H1 (cell line): ENCODE measurements at regions not wholly inside any gene's neighbourhood (a gene's known extent, or its start where the extent isn't known, plus 50 kb on each side); places are given as distances from the start of the nearest gene placed in this dataset.
"Not testable (repeated sequence)": the region's sequence is repeated elsewhere in the genome, so short reads cannot be mapped to it uniquely, and the experiment has no call there.

Experiments
- CTCF ChIA-PET: fragments of 300-600 bp; sonication (Branson Sonifier 250); formaldehyde crosslinking; loops from one replicate; lab custom pipeline; 2021; ENCODE audit not compliant: partially characterized antibody; lab: Charles Lee
- POLR2A ChIA-PET: fragments of 300-600 bp; sonication (Branson Sonifier 250); formaldehyde crosslinking; loops from one replicate; lab custom pipeline; 2021; ENCODE audit warnings: inconsistent platforms; ENCODE audit not compliant: partially characterized antibody; lab: Charles Lee
- DNase-seq, 2 experiments: peaks; one replicate each; pipeline versions ENCODE4 v3.0.0 to v3.0.0-alpha.2; 2010 to 2022; ENCODE audit warnings: low spot score in 2 of 2, low read depth in 1 of 2, mixed read lengths in 1 of 2
- FAIRE-seq: peaks from 2 replicates; lab custom pipeline; 2011; peaks lifted over from hg19 to GRCh38; lab: Jason Lieb, UNC
- H2AFZ ChIP-seq: 2 replicates; pipeline ENCODE4 v1.8.1; 2012; ENCODE audit warnings: low read length, inconsistent platforms
- H2AK5ac ChIP-seq: 2 replicates; pipeline ENCODE4 v1.6.1; 2013; ENCODE audit warnings: low read depth, low read length
- H2BK120ac ChIP-seq: replicated peaks from 2 replicates; pipeline ENCODE3; 2013; ENCODE audit warnings: low read depth, low read length, inconsistent platforms
- H2BK12ac ChIP-seq: 2 replicates; pipeline ENCODE4 v1.6.1; 2013; ENCODE audit warnings: low read depth, low read length
- H2BK15ac ChIP-seq: 2 replicates; pipeline ENCODE4 v1.6.1; 2013; ENCODE audit warnings: low read length
- H2BK20ac ChIP-seq: 2 replicates; pipeline ENCODE4 v1.6.1; 2013; ENCODE audit warnings: low read length
- H2BK5ac ChIP-seq: 2 replicates; pipeline ENCODE4 v1.6.1; 2013; ENCODE audit warnings: low read depth, low read length
- H3K14ac ChIP-seq: 2 replicates; pipeline ENCODE4 v1.6.1; 2013; ENCODE audit warnings: inconsistent platforms; ENCODE audit not compliant: insufficient read length
- H3K18ac ChIP-seq: 2 replicates; pipeline ENCODE4 v1.6.1; 2013; ENCODE audit warnings: low read length; ENCODE audit errors: extremely low read depth
- H3K23ac ChIP-seq: 2 replicates; pipeline ENCODE4 v1.6.1; 2013; ENCODE audit warnings: inconsistent platforms; ENCODE audit not compliant: insufficient read length
- H3K23me2 ChIP-seq: 2 replicates; pipeline ENCODE4 v1.6.1; 2013; ENCODE audit warnings: low read depth, low read length
- H3K27ac ChIP-seq: 2 replicates; pipeline ENCODE4 v1.6.1; 2011; ENCODE audit warnings: low read depth, low read length, inconsistent platforms
- H3K27me3 ChIP-seq, 4 experiments: replicated peaks in 1 of 4; 1 replicate in 1 of 4; 2 replicates in 3 of 4; pipeline versions ENCODE4 v1.6.1 to v1.8.1; 2011 to 2013; ENCODE audit warnings: low read length in 3 of 4, mild to moderate bottlenecking in 3 of 4, inconsistent platforms in 2 of 4, mixed read lengths in 2 of 4, moderate library complexity in 1 of 4; ENCODE audit not compliant: control insufficient read depth in 3 of 4, insufficient read depth in 3 of 4; ENCODE audit errors: extremely low read depth in 1 of 4
- H3K36me3 ChIP-seq, 4 experiments: 2 replicates each; pipeline versions ENCODE4 v1.6.1 to v1.8.1; 2011 to 2013; ENCODE audit warnings: mild to moderate bottlenecking in 4 of 4, low read length in 3 of 4, moderate library complexity in 2 of 4, control low read depth in 1 of 4, inconsistent platforms in 1 of 4; ENCODE audit not compliant: insufficient read depth in 4 of 4, control insufficient read depth in 2 of 4
- H3K4ac ChIP-seq: replicated peaks from 2 replicates; pipeline ENCODE3; 2013; ENCODE audit warnings: low read length, low read depth, mixed read lengths, inconsistent platforms; ENCODE audit not compliant: insufficient read length
- H3K4me1 ChIP-seq, 4 experiments: replicated peaks in 1 of 4; 1 replicate in 1 of 4; 2 replicates in 3 of 4; pipeline versions ENCODE4 v1.6.1 to v1.8.1; 2011 to 2013; ENCODE audit warnings: low read length in 3 of 4, inconsistent platforms in 2 of 4, mixed read lengths in 1 of 4; ENCODE audit not compliant: insufficient read depth in 4 of 4, control insufficient read depth in 3 of 4
- H3K4me2 ChIP-seq, 2 experiments: 2 replicates each; pipeline versions ENCODE4 v1.6.1 to v1.8.1; 2011 to 2013; ENCODE audit warnings: low read depth in 2 of 2, low read length in 2 of 2, control low read depth in 1 of 2, inconsistent platforms in 1 of 2, mild to moderate bottlenecking in 1 of 2; ENCODE audit not compliant: insufficient read depth in 1 of 2
- H3K4me3 ChIP-seq, 4 experiments: fragments of 200-600, 300-600 bp in 1 of 4; sonication (generic), shearing (Covaris generic), sonication (Bioruptor Twin) in 1 of 4; 2 replicates each; pipeline versions ENCODE4 v1.5.1 to v1.8.1; 2011 to 2016; ENCODE audit warnings: low read length in 4 of 4, low read depth in 3 of 4, control low read depth in 2 of 4, inconsistent platforms in 2 of 4, mild to moderate bottlenecking in 2 of 4, mixed read lengths in 1 of 4, moderate library complexity in 1 of 4; ENCODE audit not compliant: insufficient read depth in 2 of 4; ENCODE audit errors: extremely low read depth in 1 of 4
- H3K56ac ChIP-seq: replicated peaks from 2 replicates; pipeline ENCODE3; 2013; ENCODE audit warnings: low read depth, mild to moderate bottlenecking, mixed read lengths, low read length, inconsistent platforms; ENCODE audit not compliant: insufficient read length
- H3K79me1 ChIP-seq: 2 replicates; pipeline ENCODE4 v1.6.1; 2013; ENCODE audit warnings: low read depth, low read length, control low read depth
- H3K79me2 ChIP-seq, 2 experiments: 2 replicates each; pipeline versions ENCODE4 v1.6.1 to v1.8.1; 2012 to 2013; ENCODE audit warnings: low read length in 2 of 2, mild to moderate bottlenecking in 2 of 2, inconsistent platforms in 1 of 2; ENCODE audit not compliant: insufficient read depth in 2 of 2, control insufficient read depth in 1 of 2
- H3K9ac ChIP-seq, 4 experiments: replicated peaks in 1 of 4; 1 replicate in 1 of 4; 2 replicates in 3 of 4; pipeline versions ENCODE4 v1.6.1 to v1.8.1; 2011 to 2013; ENCODE audit warnings: low read depth in 3 of 4, low read length in 3 of 4, control low read depth in 2 of 4, mild to moderate bottlenecking in 2 of 4, moderate library complexity in 2 of 4, inconsistent platforms in 1 of 4; ENCODE audit errors: extremely low read depth in 1 of 4
- H3K9me3 ChIP-seq, 2 experiments: 2 replicates each; pipeline versions ENCODE4 v1.6.1 to v1.8.1; 2012 to 2013; ENCODE audit warnings: mild to moderate bottlenecking in 2 of 2, moderate library complexity in 2 of 2, control low read depth in 1 of 2, inconsistent platforms in 1 of 2, low read depth in 1 of 2, low read length in 1 of 2, mixed read lengths in 1 of 2; ENCODE audit not compliant: insufficient read depth in 2 of 2
- H4K20me1 ChIP-seq, 2 experiments: replicated peaks in 1 of 2; 2 replicates each; pipeline versions ENCODE3 to v1.8.1; 2011 to 2013; ENCODE audit warnings: inconsistent platforms in 2 of 2, low read length in 2 of 2, mild to moderate bottlenecking in 1 of 2; ENCODE audit not compliant: insufficient read depth in 2 of 2, control insufficient read depth in 1 of 2
- H4K5ac ChIP-seq: 2 replicates; pipeline ENCODE4 v1.6.1; 2013; ENCODE audit warnings: low read length, low read depth, mixed read lengths, inconsistent platforms; ENCODE audit not compliant: insufficient read length
- H4K8ac ChIP-seq: 2 replicates; pipeline ENCODE4 v1.8.0; 2013; ENCODE audit warnings: mild to moderate bottlenecking, moderate library complexity, low read length, inconsistent platforms; ENCODE audit not compliant: insufficient read depth; ENCODE audit errors: extremely low read depth
- H4K91ac ChIP-seq: replicated peaks from 2 replicates; pipeline ENCODE3; 2013; ENCODE audit warnings: low read length, mixed read lengths, inconsistent platforms; ENCODE audit not compliant: insufficient read length
- WGBS, 2 experiments: shearing (Covaris generic) in 1 of 2; methylation state at CpG; one replicate each; pipeline versions ENCODE4 v1.1.6 to v1.1.7; 2013 to 2015; ENCODE audit warnings: low lambda C conversion rate in 2 of 2, mixed read lengths in 2 of 2, inconsistent platforms in 1 of 2, low coverage in 1 of 2, missing lambda C conversion rate in 1 of 2; ENCODE audit not compliant: insufficient replicate concordance in 2 of 2, insufficient coverage in 1 of 2, insufficient read length in 1 of 2; ENCODE audit errors: extremely low coverage in 1 of 2, missing lambda C conversion rate in 1 of 2; 5-methylcytosine and 5-hydroxymethylcytosine counted together

DNA sequence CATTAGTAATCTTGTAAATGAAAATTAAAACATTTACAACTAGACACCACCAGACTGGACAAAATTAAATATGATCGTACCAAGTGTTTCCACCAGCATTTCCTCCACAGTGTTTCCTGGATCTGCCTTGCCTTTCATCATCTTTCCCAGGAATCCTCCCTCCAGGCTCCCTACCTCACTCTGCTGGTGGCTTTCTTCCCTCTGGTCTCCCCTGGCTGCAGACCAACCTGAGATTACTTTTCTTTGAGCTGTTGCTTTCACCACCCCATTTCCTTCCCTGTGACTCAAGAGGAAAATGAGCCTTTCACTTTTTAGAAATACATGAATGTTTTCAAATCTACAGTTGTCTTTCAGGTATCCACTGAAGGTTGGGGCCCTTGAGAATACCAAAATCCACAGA lies 228.8 kb upstream of the NBPF12 start:
- POLR2A ChIA-PET, H3K23ac ChIP-seq: not testable (repeated sequence)

DNA sequence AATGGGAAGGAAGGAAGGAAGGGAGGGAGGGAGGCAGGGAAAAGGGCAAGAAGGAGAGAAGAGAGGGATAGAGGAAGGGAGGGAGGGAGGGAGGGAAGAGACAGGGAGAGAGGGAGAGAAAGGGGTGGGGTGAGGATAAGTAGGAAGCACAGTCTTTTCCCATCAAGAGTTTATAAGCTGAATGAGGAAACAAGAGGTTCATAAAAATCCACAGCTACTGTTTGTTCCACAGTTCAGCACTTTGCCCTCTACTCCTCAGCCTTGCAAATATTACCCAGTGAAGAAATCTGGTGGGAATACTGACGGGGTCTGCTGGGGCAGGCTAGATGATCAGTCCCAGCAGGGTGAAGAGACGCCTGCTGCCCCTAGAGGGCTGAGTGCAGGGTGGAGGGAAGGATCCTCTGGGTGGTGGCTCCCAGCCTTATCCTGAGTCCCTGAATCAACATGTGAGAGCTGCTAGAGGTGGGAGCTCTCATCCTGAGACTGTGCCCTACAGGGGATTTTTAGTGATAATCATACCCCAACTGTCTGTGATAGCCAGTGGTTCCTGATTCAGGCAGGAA lies 233.9 kb upstream of the NBPF12 start:
- POLR2A ChIA-PET, H3K4ac ChIP-seq, H2AFZ ChIP-seq, H3K18ac ChIP-seq, DNase-seq, CTCF ChIA-PET, H3K4me2 ChIP-seq, H2BK20ac ChIP-seq, H3K36me3 ChIP-seq, FAIRE-seq, H3K4me3 ChIP-seq, H3K9me3 ChIP-seq, H2BK12ac ChIP-seq, H4K91ac ChIP-seq, H2AK5ac ChIP-seq, H3K23ac ChIP-seq, H3K9ac ChIP-seq, H3K14ac ChIP-seq, H3K4me1 ChIP-seq, H3K56ac ChIP-seq, H3K79me2 ChIP-seq, H2BK120ac ChIP-seq, H4K20me1 ChIP-seq, H2BK15ac ChIP-seq, H4K8ac ChIP-seq, H3K27ac ChIP-seq, H3K79me1 ChIP-seq, H3K23me2 ChIP-seq, H3K27me3 ChIP-seq, H2BK5ac ChIP-seq, H4K5ac ChIP-seq: not testable (repeated sequence)
- WGBS, 2 experiments: no CpG with 5 or more reads among the region's 2 CpGs

More for the DNA sequence above, 228.8 kb upstream of the NBPF12 start:
- H3K56ac ChIP-seq, H3K27me3 ChIP-seq, H2AK5ac ChIP-seq, H2AFZ ChIP-seq, H3K27ac ChIP-seq, H3K4me1 ChIP-seq, H2BK15ac ChIP-seq, H3K4me3 ChIP-seq, H3K4me2 ChIP-seq, H2BK20ac ChIP-seq, H3K4ac ChIP-seq, H3K18ac ChIP-seq, H2BK5ac ChIP-seq, FAIRE-seq, H3K23me2 ChIP-seq, CTCF ChIA-PET, H4K8ac ChIP-seq, H4K20me1 ChIP-seq, H3K79me1 ChIP-seq, H4K91ac ChIP-seq, H3K14ac ChIP-seq, H2BK120ac ChIP-seq, H3K36me3 ChIP-seq, H2BK12ac ChIP-seq, H3K9ac ChIP-seq, DNase-seq, H3K79me2 ChIP-seq, H4K5ac ChIP-seq, H3K9me3 ChIP-seq: not testable (repeated sequence)
- WGBS, 2 experiments: 84% methylated on average over 1 of the region's 1 CpG; no CpG with 5 or more reads in 1 of the 2 experiments
